Activated CD4-positive, alpha-beta memory T cell treated with anti-CD3 and anti-CD28 coated beads, Interleukin-2, amount 10 ng/mL, durations not matched to agents 7 days and 5 days (primary cell): ENCODE measurements at regions not wholly inside any gene's neighbourhood (a gene's known extent, or its start where the extent isn't known, plus 50 kb on each side); places are given as distances from the start of the nearest gene placed in this dataset.
"Not testable (repeated sequence)": the region's sequence is repeated elsewhere in the genome, so short reads cannot be mapped to it uniquely, and the experiment has no call there.

Source experiments
- CTCF ChIA-PET: fragments of 350-600 bp; sonication (Branson Sonifier 250); formaldehyde crosslinking; loops from one replicate; lab custom pipeline; 2021; ENCODE audit warnings: antibody characterized with exemption, inconsistent platforms; lab: Charles Lee
- POLR2A ChIA-PET: fragments of 350-600 bp; sonication (Branson Sonifier 250); formaldehyde crosslinking; loops from one replicate; lab custom pipeline; 2021; ENCODE audit warnings: antibody characterized with exemption; lab: Charles Lee
- DNase-seq: peaks from one replicate; pipeline ENCODE4 v3.0.0-alpha.2; 2020
- H3K27ac Mint-ChIP-seq: one replicate; pipeline ENCODE4 v1.8.0; 2021; ENCODE audit warnings: mild to moderate bottlenecking, mixed read lengths
- H3K27me3 Mint-ChIP-seq: one replicate; pipeline ENCODE4 v1.8.0; 2021; ENCODE audit warnings: mixed read lengths
- H3K36me3 Mint-ChIP-seq: one replicate; pipeline ENCODE4 v1.8.0; 2021; ENCODE audit warnings: low read depth, mixed read lengths
- H3K4me1 Mint-ChIP-seq: one replicate; pipeline ENCODE4 v1.8.0; 2021; ENCODE audit warnings: mixed read lengths
- H3K4me3 Mint-ChIP-seq: one replicate; pipeline ENCODE4 v1.8.0; 2021; ENCODE audit warnings: mild to moderate bottlenecking, mixed read lengths
- H3K9me3 Mint-ChIP-seq: one replicate; pipeline ENCODE4 v1.8.0; 2021; ENCODE audit warnings: mixed read lengths

GRCh38 chr1:168416220-168416619 is 127.6 kb downstream of the XCL2 start:
- Mint-ChIP-seq H3K4me1 (peaks cover 41% of the 10 kb centered on the region), H3K4me3 (no peak overlapping the region), H3K36me3 (peaks cover 12% of the 10 kb centered on the region), H3K27me3 (peaks cover 1% of the 10 kb centered on the region), H3K27ac (no peak overlapping the region), H3K9me3 (no peaks in the 10 kb centered on the region)
- ChIA-PET CTCF (interaction anchor here (1.0 kb wide), 1 partner anchor 73 kb away, joined by 3 read pairs; no protein-coding TSS in a partner anchor), POLR2A (no interaction called here)
- no peak for DNase-seq

DNA sequence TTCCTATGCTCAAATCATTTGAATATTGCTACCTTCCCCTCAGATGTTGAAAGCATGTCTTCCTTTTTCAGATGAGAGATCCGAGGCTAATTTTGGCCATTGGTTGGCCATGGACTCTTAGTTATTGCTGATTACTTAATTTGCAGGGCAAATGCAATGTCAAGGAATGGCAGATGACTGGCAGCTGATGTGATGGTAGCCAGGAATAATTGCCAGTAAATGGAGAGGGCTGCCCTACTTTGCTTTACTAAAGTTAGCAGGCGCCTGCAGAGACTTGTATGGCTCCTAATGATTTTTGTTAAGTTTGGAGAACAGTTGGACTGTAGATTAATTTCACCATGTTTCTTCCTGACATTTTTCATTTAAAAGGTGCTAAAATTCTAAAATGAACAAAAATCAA is 128.9 kb downstream of the XCL2 start:
- Mint-ChIP-seq H3K4me3 (no peak overlapping the region), H3K27ac (no peak overlapping the region), H3K36me3 (peaks cover 9% of the 10 kb centered on the region), H3K4me1 (peaks cover 41% of the 10 kb centered on the region), H3K27me3 (peaks cover 1% of the 10 kb centered on the region), H3K9me3 (peaks cover 2% of the 10 kb centered on the region)
- no peak for DNase-seq
- ChIA-PET CTCF (interaction anchor here (2.0 kb wide), 1 partner anchor 72 kb away, joined by 7 read pairs; no protein-coding TSS in a partner anchor), POLR2A (no interaction called here)

DNA sequence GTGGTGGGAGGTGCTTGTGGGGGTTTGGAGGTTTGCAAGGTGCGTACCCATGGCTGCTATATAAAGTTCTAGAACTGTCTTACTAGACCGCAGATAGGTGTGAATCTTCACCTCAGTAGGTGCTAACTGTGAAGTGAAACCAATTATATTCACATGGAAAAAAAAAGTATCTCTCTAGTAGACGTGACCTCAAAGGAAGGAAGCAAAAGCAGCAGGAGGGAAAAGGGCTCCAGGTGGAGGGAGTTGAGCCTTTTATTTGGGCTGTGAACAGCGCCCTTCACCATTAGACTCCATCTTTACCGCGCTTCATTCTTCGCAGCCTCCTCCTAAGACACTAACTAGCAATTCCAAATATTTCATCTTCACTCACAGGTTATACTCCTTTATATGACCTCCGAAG is 129.8 kb downstream of the TBX19 start:
- POLR2A ChIA-PET: interaction anchor here (4.5 kb wide), 1 partner anchor 11 kb away, joined by 25 read pairs; no protein-coding TSS in a partner anchor
- H3K27ac Mint-ChIP-seq: peak overlapping the region; percentile 55
- H3K36me3 Mint-ChIP-seq: peaks cover 9% of the 10 kb centered on the region
- no peak overlapping the region for H3K4me3 Mint-ChIP-seq
- H3K27me3 Mint-ChIP-seq: no peaks in the 10 kb centered on the region
- no peak for DNase-seq
- H3K4me1 Mint-ChIP-seq: peaks cover 58% of the 10 kb centered on the region
- CTCF ChIA-PET: interaction anchor here (0.9 to 4.2 kb wide), 2 partner anchors 18 to 68 kb away, joined by 3 to 21 read pairs; no protein-coding TSS in a partner anchor
- H3K9me3 Mint-ChIP-seq: peaks cover 5% of the 10 kb centered on the region

DNA sequence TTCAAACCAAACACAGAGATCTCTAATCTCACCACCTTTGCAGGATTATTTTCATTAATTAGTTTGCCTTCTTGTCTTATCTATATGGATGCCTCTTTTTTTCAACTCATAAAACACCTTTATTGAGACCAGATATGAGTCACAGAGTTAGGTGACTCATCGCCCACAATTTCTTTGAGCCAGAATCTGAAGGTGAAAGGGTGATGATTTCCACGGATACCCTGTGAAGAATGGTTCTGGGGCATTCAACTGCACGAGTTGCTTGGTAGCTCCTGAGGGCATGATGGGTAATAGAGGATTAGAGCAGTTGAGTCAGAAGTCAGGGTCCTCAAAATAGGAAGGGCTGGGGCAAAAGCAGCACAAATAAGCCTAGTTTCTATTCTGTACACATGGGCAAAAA is 128.2 kb downstream of the TBX19 start:
- DNase-seq: peak; percentile 73
- H3K4me1 Mint-ChIP-seq: peaks cover 56% of the 10 kb centered on the region
- CTCF ChIA-PET: interaction anchor here (0.9 to 4.2 kb wide), 8 partner anchors 25 to 174 kb away, joined by 4 to 21 read pairs (median 4); no protein-coding TSS in a partner anchor
- POLR2A ChIA-PET: interaction anchor here (0.8 to 4.5 kb wide), 9 partner anchors 10 to 634 kb away, joined by 3 to 25 read pairs (median 6); no protein-coding TSS in a partner anchor
- H3K36me3 Mint-ChIP-seq: peaks cover 9% of the 10 kb centered on the region
- peaks cover 5% of the 10 kb centered on the region for H3K9me3 Mint-ChIP-seq
- no peaks in the 10 kb centered on the region for H3K27me3 Mint-ChIP-seq
- peak overlapping the region; percentile 86 for H3K27ac Mint-ChIP-seq
- no peak overlapping the region for H3K4me3 Mint-ChIP-seq

DNA sequence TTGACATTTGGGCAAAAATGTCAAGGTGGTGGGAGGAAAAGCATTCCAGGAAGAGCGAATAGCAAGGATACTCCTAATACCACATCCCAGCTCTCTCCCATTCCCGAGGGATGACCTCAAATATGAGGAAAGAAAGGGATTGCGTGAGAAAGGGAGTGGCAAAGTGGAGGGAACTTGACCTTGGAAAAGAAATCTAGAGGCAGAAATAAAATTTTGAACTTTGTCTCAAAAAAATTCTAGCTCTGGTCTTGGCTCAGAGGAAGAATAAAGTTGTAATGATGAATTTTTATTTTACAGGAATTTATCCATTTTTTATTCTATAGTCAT is 127.8 kb downstream of the TBX19 start:
- Mint-ChIP-seq H3K27ac (peak overlapping the region; percentile 69), H3K4me1 (peaks cover 55% of the 10 kb centered on the region), H3K4me3 (peak overlapping the region; percentile 26), H3K9me3 (peaks cover 5% of the 10 kb centered on the region), H3K27me3 (no peaks in the 10 kb centered on the region), H3K36me3 (peaks cover 9% of the 10 kb centered on the region)
- POLR2A ChIA-PET: interaction anchor here (0.8 to 4.5 kb wide), 8 partner anchors 10 to 634 kb away, joined by 3 to 25 read pairs (median 6); no protein-coding TSS in a partner anchor
- DNase-seq: no peak
- CTCF ChIA-PET: interaction anchor here (1.2 to 4.2 kb wide), 7 partner anchors 25 to 174 kb away, joined by 4 to 21 read pairs (median 5); no protein-coding TSS in a partner anchor

- Mint-ChIP-seq H3K36me3 (peaks cover 9% of the 10 kb centered on the region), H3K27me3 (no peaks in the 10 kb centered on the region), H3K27ac (peak overlapping the region; percentile 69), H3K4me3 (peak overlapping the region; percentile 26), H3K4me1 (peaks cover 50% of the 10 kb centered on the region), H3K9me3 (peaks cover 5% of the 10 kb centered on the region)
- ChIA-PET POLR2A (interaction anchor here (0.7 to 4.5 kb wide), 8 partner anchors 9 to 634 kb away, joined by 3 to 25 read pairs (median 6); no protein-coding TSS in a partner anchor), CTCF (interaction anchor here (1.2 to 4.2 kb wide), 8 partner anchors 13 to 173 kb away, joined by 3 to 21 read pairs (median 4); no protein-coding TSS in a partner anchor)
- DNase-seq: no peak
These were observed 127.3 kb downstream of the TBX19 start for GRCh38 chr1:168407832-168408538.

DNA sequence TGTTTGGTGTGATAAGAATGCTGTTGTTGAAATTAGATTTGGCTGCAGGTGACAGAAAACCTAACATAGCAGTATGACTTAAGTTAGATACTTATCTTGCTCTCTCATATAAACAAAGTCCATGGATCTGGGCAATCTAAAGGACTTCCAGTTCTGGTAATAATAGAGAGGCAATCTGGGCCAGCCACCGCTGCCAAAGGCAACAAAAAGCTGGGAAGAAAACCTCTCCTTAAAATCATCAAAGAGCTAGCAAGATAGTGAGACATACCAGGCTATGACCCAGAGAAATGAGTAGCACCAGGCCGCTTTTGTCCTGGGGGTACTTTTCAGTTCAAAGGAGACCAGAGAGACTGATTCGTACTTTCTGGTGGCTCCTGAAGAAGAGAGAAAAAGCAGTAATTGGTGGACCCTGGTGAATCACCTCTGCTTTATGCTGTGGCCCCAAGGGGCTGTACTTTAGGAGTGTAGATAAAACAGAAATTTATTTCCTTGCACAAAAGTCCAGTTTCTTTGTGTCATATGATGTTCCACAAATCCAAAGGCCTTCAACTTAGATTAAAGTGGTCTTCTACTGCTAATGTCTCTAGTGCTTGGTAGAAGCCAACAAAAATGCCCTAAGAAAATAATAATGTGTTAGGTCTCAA is 125.4 kb downstream of the TBX19 start:
- no peak overlapping the region for H3K4me3 Mint-ChIP-seq
- no peaks in the 10 kb centered on the region for H3K27me3 Mint-ChIP-seq
- POLR2A ChIA-PET: interaction anchor here (0.9 kb wide), 1 partner anchor 15 kb away, joined by 4 read pairs; no protein-coding TSS in a partner anchor
- H3K4me1 Mint-ChIP-seq: peaks cover 45% of the 10 kb centered on the region
- H3K27ac Mint-ChIP-seq: no peak overlapping the region
- CTCF ChIA-PET: interaction anchor here (1.6 kb wide), 1 partner anchor 63 kb away, joined by 6 read pairs; no protein-coding TSS in a partner anchor
- H3K9me3 Mint-ChIP-seq: peaks cover 5% of the 10 kb centered on the region
- peaks cover 9% of the 10 kb centered on the region for H3K36me3 Mint-ChIP-seq
- DNase-seq: no peak

- Mint-ChIP-seq H3K4me1 (peaks cover 43% of the 10 kb centered on the region), H3K9me3 (no peaks in the 10 kb centered on the region), H3K27me3 (no peaks in the 10 kb centered on the region), H3K4me3 (no peak overlapping the region), H3K36me3 (no peaks in the 10 kb centered on the region), H3K27ac (no peak overlapping the region)
- CTCF ChIA-PET: no interaction called here
- POLR2A ChIA-PET: no interaction called here
- DNase-seq: no peak
These were observed 122.5 kb downstream of the TBX19 start for GRCh38 chr1:168403140-168403539.

- H3K4me1 Mint-ChIP-seq: peaks cover 37% of the 10 kb centered on the region
- CTCF ChIA-PET, DNase-seq: not testable (repeated sequence)
These were observed 121.8 kb downstream of the TBX19 start for GRCh38 chr1:168402466-168402865.

GRCh38 chr1:168401341-168401740 is 120.7 kb downstream of the TBX19 start:
- ChIA-PET CTCF (interaction anchor here (0.6 to 1.3 kb wide), 2 partner anchors 59 to 235 kb away, joined by 3 to 6 read pairs; no protein-coding TSS in a partner anchor), POLR2A (interaction anchor here (0.5 kb wide), 1 partner anchor 650 kb away, joined by 3 read pairs; no protein-coding TSS in a partner anchor)
- no peaks in the 10 kb centered on the region for H3K36me3 Mint-ChIP-seq
- no peak overlapping the region for H3K27ac Mint-ChIP-seq
- no peak overlapping the region for H3K4me3 Mint-ChIP-seq
- peaks cover 29% of the 10 kb centered on the region for H3K4me1 Mint-ChIP-seq
- H3K9me3 Mint-ChIP-seq: no peaks in the 10 kb centered on the region
- no peaks in the 10 kb centered on the region for H3K27me3 Mint-ChIP-seq
- DNase-seq: no peak

More at GRCh38 chr1:168402466-168402865, 121.8 kb downstream of the TBX19 start:
- H3K9me3 Mint-ChIP-seq, H3K27ac Mint-ChIP-seq, H3K27me3 Mint-ChIP-seq, H3K36me3 Mint-ChIP-seq, H3K4me3 Mint-ChIP-seq, POLR2A ChIA-PET: not testable (repeated sequence)

GRCh38 chr1:168400139-168400538 is 119.5 kb downstream of the TBX19 start:
- no peaks in the 10 kb centered on the region for H3K9me3 Mint-ChIP-seq
- CTCF ChIA-PET: interaction anchor here (1.1 to 2.0 kb wide), 2 partner anchors 58 to 203 kb away, joined by 3 to 5 read pairs; no protein-coding TSS in a partner anchor
- H3K27me3 Mint-ChIP-seq: no peaks in the 10 kb centered on the region
- no peak for DNase-seq
- H3K4me1 Mint-ChIP-seq: peaks cover 27% of the 10 kb centered on the region
- no peak overlapping the region for H3K27ac Mint-ChIP-seq
- H3K36me3 Mint-ChIP-seq: no peaks in the 10 kb centered on the region
- POLR2A ChIA-PET: no interaction called here
- H3K4me3 Mint-ChIP-seq: no peak overlapping the region

- no peak for DNase-seq
- Mint-ChIP-seq H3K36me3 (no peaks in the 10 kb centered on the region), H3K4me3 (no peak overlapping the region), H3K27me3 (peaks cover 4% of the 10 kb centered on the region), H3K27ac (no peak overlapping the region), H3K4me1 (peaks cover 28% of the 10 kb centered on the region), H3K9me3 (no peaks in the 10 kb centered on the region)
- CTCF ChIA-PET: no interaction called here
- POLR2A ChIA-PET: interaction anchor here (2.4 kb wide), 1 partner anchor 11 kb away, joined by 9 read pairs; no protein-coding TSS in a partner anchor
These were observed 117.1 kb downstream of the TBX19 start for GRCh38 chr1:168397806-168398205.
